Endothelial cell of umbilical vein (primary cell): ENCODE measurements at regions not wholly inside any gene's neighbourhood (a gene's known extent, or its start where the extent isn't known, plus 50 kb on each side); places are given as distances from the start of the nearest gene placed in this dataset.

Experiments used
- BruUV-seq: library from RNA; stranded (reverse); fragments of 400-500 nt; replicated peaks from 2 replicates; lab custom pipeline; 2021; lab: Mats Ljungman, UMichigan
- CTCF ChIA-PET: fragments of 300-600, 350-600 bp; sonication (Branson Sonifier 250); formaldehyde crosslinking; loops from one replicate; lab custom pipeline; 2021; ENCODE audit warnings: antibody characterized with exemption, inconsistent platforms; lab: Charles Lee
- POLR2A ChIA-PET: fragments of 300-600, 350-600 bp; sonication (Branson Sonifier 250); formaldehyde crosslinking; loops from one replicate; lab custom pipeline; 2021; ENCODE audit warnings: antibody characterized with exemption, inconsistent platforms; lab: Charles Lee
- DNase-seq: peaks from one replicate; pipeline ENCODE4 v3.0.0-alpha.2; 2011; ENCODE audit warnings: low read depth, low spot score
- FAIRE-seq: peaks from 2 replicates; lab custom pipeline; 2011; peaks lifted over from hg19 to GRCh38; lab: Jason Lieb, UNC
- H2AFZ ChIP-seq: 2 replicates; pipeline ENCODE4 v1.6.0; 2012; ENCODE audit warnings: low read depth, low read length, control low read depth, inconsistent platforms
- H3K27ac ChIP-seq: 2 replicates; pipeline ENCODE4 v1.5.1; 2011; ENCODE audit warnings: low read depth, mild to moderate bottlenecking, control low read depth, low read length, moderate library complexity; ENCODE audit not compliant: insufficient read depth
- H3K27me3 ChIP-seq, 2 experiments: 2 replicates each; pipeline versions ENCODE4 v1.6.0 to v1.6.1; 2011; ENCODE audit warnings: low read length in 2 of 2, mixed read lengths in 1 of 2; ENCODE audit not compliant: control insufficient read depth in 2 of 2, insufficient read depth in 2 of 2
- H3K36me3 ChIP-seq, 2 experiments: 2 replicates in 1 of 2; 3 replicates in 1 of 2; pipeline ENCODE4 v1.5.1; 2011; ENCODE audit warnings: low read length in 2 of 2, mild to moderate bottlenecking in 1 of 2, moderate library complexity in 1 of 2; ENCODE audit not compliant: control insufficient read depth in 2 of 2, insufficient read depth in 2 of 2; ENCODE audit errors: extremely low read depth in 1 of 2
- H3K4me1 ChIP-seq: 3 replicates; pipeline ENCODE4 v1.5.1; 2011; ENCODE audit warnings: mild to moderate bottlenecking, low read length; ENCODE audit not compliant: control insufficient read depth, insufficient read depth; ENCODE audit errors: extremely low read depth
- H3K4me2 ChIP-seq: 2 replicates; pipeline ENCODE4 v1.6.1; 2011; ENCODE audit warnings: low read length, control low read depth, mixed read lengths; ENCODE audit not compliant: insufficient read depth
- H3K4me3 ChIP-seq, 3 experiments: fragments of 200-600 bp in 1 of 3; sonication (generic), shearing (Covaris generic) in 1 of 3; replicated peaks in 1 of 3; 2 replicates each; pipeline ENCODE4 v1.5.1; 2011 to 2016; ENCODE audit warnings: control low read depth in 3 of 3, low read length in 3 of 3, mild to moderate bottlenecking in 2 of 3, inconsistent platforms in 1 of 3, low read depth in 1 of 3, moderate library complexity in 1 of 3; ENCODE audit not compliant: insufficient read depth in 1 of 3
- H3K79me2 ChIP-seq: 2 replicates; pipeline ENCODE4 v1.6.0; 2012; ENCODE audit warnings: low read length, inconsistent platforms; ENCODE audit not compliant: control insufficient read depth, insufficient read depth
- H3K9ac ChIP-seq: replicated peaks from 2 replicates; pipeline ENCODE3; 2011; ENCODE audit warnings: low read length, control low read depth; ENCODE audit not compliant: insufficient read depth; ENCODE audit errors: extremely low read depth
- H3K9me1 ChIP-seq: replicated peaks from 3 replicates; pipeline ENCODE4 v1.6.0; 2011; ENCODE audit warnings: mild to moderate bottlenecking, low read length; ENCODE audit not compliant: control insufficient read depth, insufficient read depth; ENCODE audit errors: extremely low read depth
- H3K9me3 ChIP-seq: replicated peaks from 2 replicates; pipeline ENCODE4 v1.5.1; 2012; ENCODE audit warnings: low read length, inconsistent platforms; ENCODE audit not compliant: control insufficient read depth, insufficient read depth
- H4K20me1 ChIP-seq: replicated peaks from 2 replicates; pipeline ENCODE3; 2011; ENCODE audit warnings: mild to moderate bottlenecking, low read length; ENCODE audit not compliant: control insufficient read depth, insufficient read depth; ENCODE audit errors: extremely low read depth
- CTCF ChIP-seq, 2 donors: IDR thresholded peaks; 1 replicate in 1 of 2; 2 replicates in 1 of 2; pipeline ENCODE4 v1.5.1; 2011; ENCODE audit warnings: low read length in 2 of 2, mild to moderate bottlenecking in 2 of 2, moderate library complexity in 2 of 2, control low read depth in 1 of 2, inconsistent platforms in 1 of 2, low read depth in 1 of 2; ENCODE audit not compliant: insufficient read depth in 1 of 2; ENCODE audit errors: extremely low read depth in 1 of 2
- EZH2 ChIP-seq: IDR thresholded peaks from 2 replicates; pipeline ENCODE4 v1.6.1; 2012; ENCODE audit warnings: borderline replicate concordance, low read depth, mild to moderate bottlenecking, moderate library complexity, low read length, inconsistent platforms; ENCODE audit not compliant: severe bottlenecking
- FOS ChIP-seq: IDR thresholded peaks from 2 replicates; pipeline ENCODE4 v1.6.1; 2011; ENCODE audit warnings: mild to moderate bottlenecking, low read length, moderate library complexity, borderline replicate concordance; ENCODE audit not compliant: insufficient read depth
- GATA2 ChIP-seq: IDR thresholded peaks from 2 replicates; pipeline ENCODE4 v1.7.0; 2011; ENCODE audit warnings: low read depth, mild to moderate bottlenecking, moderate library complexity, mixed read lengths, low read length; ENCODE audit not compliant: insufficient read length, insufficient read depth
- MYC ChIP-seq: IDR thresholded peaks from one replicate; pipeline ENCODE4 v1.6.1; 2011; ENCODE audit warnings: mild to moderate bottlenecking, low read depth, low read length
- POLR2A ChIP-seq: IDR thresholded peaks from 2 replicates; pipeline ENCODE4 v1.6.1; 2012; ENCODE audit warnings: low read depth, mild to moderate bottlenecking, control low read depth, low read length
- POLR2AphosphoS5 ChIP-seq: IDR thresholded peaks from 2 replicates; pipeline ENCODE4 v1.6.1; 2012; ENCODE audit warnings: low read depth, mild to moderate bottlenecking, control low read depth, low read length, moderate library complexity; ENCODE audit not compliant: insufficient read depth
- dilution Hi-C: fragments of 300-500 bp; cut with MboI; formaldehyde crosslinking; loops from one replicate; pipeline ENCODE4 v1.15.0; 2019; ENCODE audit warnings: low sequenced_read_pairs; ENCODE audit not compliant: extremely low pct_ligation_motif_present
- intact Hi-C: fragments of 100-400 bp; cut with micrococcal nuclease; formaldehyde crosslinking; loops from one replicate; pipeline ENCODE4 v1.10.0; 2022

GRCh38 chr7:69448071-69448470 is 150.2 kb upstream of the AUTS2 start:
- DNase-seq, result no peak
- CTCF ChIA-PET, result no interaction called here

More at GRCh38 chr7:69448071-69448470, 150.2 kb upstream of the AUTS2 start:
- H3K9me1 ChIP-seq, result no peaks in the 10 kb centered on the region
- H3K9ac ChIP-seq, result no peak overlapping the region
- no peaks in the 10 kb centered on the region for H4K20me1 ChIP-seq
- intact Hi-C loops (no loop called here), dilution Hi-C loops (no loop called here)
- no peak for FAIRE-seq
- no peak overlapping the region for H3K4me3 ChIP-seq
- no peaks in the 10 kb centered on the region for H3K36me3 ChIP-seq
- POLR2A ChIA-PET, result no interaction called here
- TF ChIP-seq CTCF (IDR thresholded peaks at IDR 0.05; ENCODE audit: extremely low read depth in 1 of 2, insufficient read depth in 1 of 2, low read depth in 1 of 2, low read length in 2 of 2), result no peak
- TF ChIP-seq FOS, result no peak
- no peak for TF ChIP-seq GATA2
- no peak for TF ChIP-seq POLR2A
- no peak for TF ChIP-seq EZH2
- TF ChIP-seq MYC, result no peak
- no peak for TF ChIP-seq POLR2AphosphoS5
- no peak overlapping the region for H3K4me2 ChIP-seq
- peaks cover 6% of the 10 kb centered on the region for H3K9me3 ChIP-seq
- no peaks in the 10 kb centered on the region for H3K79me2 ChIP-seq
- no TSS peak for BruUV-seq
- H3K27me3 ChIP-seq, result no peaks in the 10 kb centered on the region
- no peaks in the 10 kb centered on the region for H3K4me1 ChIP-seq
- no peak overlapping the region for H2AFZ ChIP-seq
- H3K27ac ChIP-seq, result no peak overlapping the region
